ENCODE measurements at regions not wholly inside any gene's neighbourhood (a gene's known extent, or its start where the extent isn't known, plus 50 kb on each side); places are given as distances from the start of the nearest gene placed in this dataset.
A peak's percentile ranks its signal among the peaks of the same experiment; 100 is the strongest.

- FAIRE-seq (no peak), DNase-seq (ENCODE audit: insufficient read length, low spot score) (no peak)
- TF ChIP-seq POLR2A (IDR thresholded peaks at IDR 0.05; ENCODE audit: low read depth, low read length) = no peak
- no peak for TF ChIP-seq POLR2AphosphoS5 (IDR thresholded peaks at IDR 0.05; ENCODE audit: low read depth, low read length)
- no peak for TF ChIP-seq POU2F2 (IDR thresholded peaks at IDR 0.05; ENCODE audit: low read depth, low read length)
- TF ChIP-seq PAX5 (IDR thresholded peaks at IDR 0.05; ENCODE audit: insufficient read depth, low read length, severe bottlenecking) = no peak
- TF ChIP-seq TAF1 (IDR thresholded peaks at IDR 0.05; ENCODE audit: low read depth, low read length) = no peak
- no peak for TF ChIP-seq SPI1 (IDR thresholded peaks at IDR 0.05; ENCODE audit: low read depth, low read length)
Observed at GRCh38 chr10:107481881-107482280, 317.4 kb upstream of the SORCS1 start.

GRCh38 chr10:107481224-107481623, 316.7 kb upstream of the SORCS1 start:
- DNase-seq (ENCODE audit: insufficient read length, low spot score) = no peak
- FAIRE-seq = no peak
- no peak for TF ChIP-seq TAF1 (IDR thresholded peaks at IDR 0.05; ENCODE audit: low read depth, low read length)
- TF ChIP-seq PAX5 (IDR thresholded peaks at IDR 0.05; ENCODE audit: insufficient read depth, low read length, severe bottlenecking) = no peak
- no peak for TF ChIP-seq POU2F2 (IDR thresholded peaks at IDR 0.05; ENCODE audit: low read depth, low read length)
- no peak for TF ChIP-seq POLR2A (IDR thresholded peaks at IDR 0.05; ENCODE audit: low read depth, low read length)
- no peak for TF ChIP-seq SPI1 (IDR thresholded peaks at IDR 0.05; ENCODE audit: low read depth, low read length)
- TF ChIP-seq POLR2AphosphoS5 (IDR thresholded peaks at IDR 0.05; ENCODE audit: low read depth, low read length) = no peak

DNA sequence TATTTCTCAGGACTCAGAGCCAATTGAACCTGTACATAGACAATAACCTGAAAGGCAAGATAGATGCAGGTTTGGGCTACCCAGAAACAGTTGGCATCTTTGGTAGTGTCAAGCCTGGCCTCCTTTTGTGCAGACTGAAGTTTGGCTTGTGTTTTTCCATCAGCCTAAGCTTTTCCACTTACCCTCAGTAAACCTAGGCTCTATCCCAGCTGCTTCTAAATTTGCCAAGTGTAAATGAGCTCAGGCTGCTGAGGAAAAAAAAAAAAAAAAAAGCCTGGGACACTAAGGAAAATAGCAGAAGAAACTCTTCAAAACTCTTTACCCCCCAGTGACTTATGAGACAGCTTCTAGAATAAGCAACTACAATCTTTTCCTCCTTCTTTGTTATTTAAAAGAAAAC, 316.3 kb upstream of the SORCS1 start:
- FAIRE-seq (no peak), DNase-seq (ENCODE audit: insufficient read length, low spot score) (no peak)
- no peak for TF ChIP-seq POLR2AphosphoS5 (IDR thresholded peaks at IDR 0.05; ENCODE audit: low read depth, low read length)
- no peak for TF ChIP-seq TAF1 (IDR thresholded peaks at IDR 0.05; ENCODE audit: low read depth, low read length)

- DNase-seq (ENCODE audit: insufficient read length, low spot score) (no peak), FAIRE-seq (peak; percentile 20)
- TF ChIP-seq TAF1 (IDR thresholded peaks at IDR 0.05; ENCODE audit: low read depth, low read length) (no peak), POLR2A (IDR thresholded peaks at IDR 0.05; ENCODE audit: low read depth, low read length) (no peak), SPI1 (IDR thresholded peaks at IDR 0.05; ENCODE audit: low read depth, low read length) (no peak), POLR2AphosphoS5 (IDR thresholded peaks at IDR 0.05; ENCODE audit: low read depth, low read length) (no peak), PAX5 (IDR thresholded peaks at IDR 0.05; ENCODE audit: insufficient read depth, low read length, severe bottlenecking) (no peak), POU2F2 (IDR thresholded peaks at IDR 0.05; ENCODE audit: low read depth, low read length) (no peak)
Observed at GRCh38 chr10:107477266-107477665, 312.8 kb upstream of the SORCS1 start.

- DNase-seq (ENCODE audit: insufficient read length, low spot score) (no peak), FAIRE-seq (no peak)
- TF ChIP-seq PAX5 (IDR thresholded peaks at IDR 0.05; ENCODE audit: insufficient read depth, low read length, severe bottlenecking) (no peak), SPI1 (IDR thresholded peaks at IDR 0.05; ENCODE audit: low read depth, low read length) (no peak), TAF1 (IDR thresholded peaks at IDR 0.05; ENCODE audit: low read depth, low read length) (no peak), POLR2A (IDR thresholded peaks at IDR 0.05; ENCODE audit: low read depth, low read length) (no peak), POLR2AphosphoS5 (IDR thresholded peaks at IDR 0.05; ENCODE audit: low read depth, low read length) (no peak), POU2F2 (IDR thresholded peaks at IDR 0.05; ENCODE audit: low read depth, low read length) (no peak)
Observed at GRCh38 chr10:107476408-107476807, 311.9 kb upstream of the SORCS1 start.

DNA sequence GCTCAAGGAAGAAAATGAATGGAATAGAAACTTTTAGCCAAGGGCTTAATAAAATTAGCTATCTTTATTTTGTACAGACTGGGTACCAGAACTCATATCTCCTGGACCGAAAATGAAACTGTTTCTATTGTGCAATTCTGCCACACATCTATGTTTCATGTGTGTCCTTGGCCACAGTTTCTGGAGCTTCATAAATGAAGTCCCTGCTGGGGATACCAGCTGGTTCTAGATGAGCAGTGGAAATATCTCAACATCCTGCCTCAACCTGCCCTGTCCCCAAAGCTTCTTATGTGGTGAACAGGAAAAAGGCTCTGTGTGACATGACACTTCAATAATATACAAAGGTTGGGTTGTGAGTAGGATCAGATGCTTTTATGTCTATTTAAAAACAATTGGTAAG, 310.1 kb upstream of the SORCS1 start:
- DNase-seq (ENCODE audit: insufficient read length, low spot score) (no peak), FAIRE-seq (peak; percentile 33)
- TF ChIP-seq POLR2A (IDR thresholded peaks at IDR 0.05; ENCODE audit: low read depth, low read length) (no peak), TAF1 (IDR thresholded peaks at IDR 0.05; ENCODE audit: low read depth, low read length) (no peak), PAX5 (IDR thresholded peaks at IDR 0.05; ENCODE audit: insufficient read depth, low read length, severe bottlenecking) (no peak), SPI1 (IDR thresholded peaks at IDR 0.05; ENCODE audit: low read depth, low read length) (no peak), POLR2AphosphoS5 (IDR thresholded peaks at IDR 0.05; ENCODE audit: low read depth, low read length) (no peak), POU2F2 (IDR thresholded peaks at IDR 0.05; ENCODE audit: low read depth, low read length) (no peak)

GRCh38 chr10:107473225-107473624, 308.7 kb upstream of the SORCS1 start:
- no peak for DNase-seq (ENCODE audit: insufficient read length, low spot score)
- no peak for FAIRE-seq
- TF ChIP-seq PAX5 (IDR thresholded peaks at IDR 0.05; ENCODE audit: insufficient read depth, low read length, severe bottlenecking) (no peak), SPI1 (IDR thresholded peaks at IDR 0.05; ENCODE audit: low read depth, low read length) (no peak), TAF1 (IDR thresholded peaks at IDR 0.05; ENCODE audit: low read depth, low read length) (no peak), POU2F2 (IDR thresholded peaks at IDR 0.05; ENCODE audit: low read depth, low read length) (no peak), POLR2A (IDR thresholded peaks at IDR 0.05; ENCODE audit: low read depth, low read length) (no peak), POLR2AphosphoS5 (IDR thresholded peaks at IDR 0.05; ENCODE audit: low read depth, low read length) (no peak)

DNA sequence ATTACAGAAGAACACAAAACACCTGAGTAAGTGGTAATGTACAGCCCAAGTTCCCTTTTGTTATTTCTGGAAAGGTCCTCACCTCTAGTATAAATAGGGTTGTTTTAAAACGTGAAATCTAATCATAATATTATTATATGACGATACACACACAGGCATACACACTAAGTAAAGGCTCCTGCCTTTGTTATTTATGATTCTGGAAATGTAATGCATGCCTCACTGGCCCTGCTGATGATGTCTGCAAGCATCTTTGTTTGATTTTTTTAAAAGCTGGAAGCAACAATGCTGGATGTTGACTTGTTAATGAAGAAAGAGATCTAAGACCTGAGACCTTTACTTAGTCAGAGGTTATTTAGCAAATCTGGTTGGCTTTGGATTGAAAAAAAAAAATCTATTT, 307.4 kb upstream of the SORCS1 start:
- TF ChIP-seq PAX5 (IDR thresholded peaks at IDR 0.05; ENCODE audit: insufficient read depth, low read length, severe bottlenecking) (no peak), TAF1 (IDR thresholded peaks at IDR 0.05; ENCODE audit: low read depth, low read length) (no peak), SPI1 (IDR thresholded peaks at IDR 0.05; ENCODE audit: low read depth, low read length) (no peak), POLR2AphosphoS5 (IDR thresholded peaks at IDR 0.05; ENCODE audit: low read depth, low read length) (no peak), POLR2A (IDR thresholded peaks at IDR 0.05; ENCODE audit: low read depth, low read length) (no peak), POU2F2 (IDR thresholded peaks at IDR 0.05; ENCODE audit: low read depth, low read length) (no peak)
- FAIRE-seq = no peak

DNA sequence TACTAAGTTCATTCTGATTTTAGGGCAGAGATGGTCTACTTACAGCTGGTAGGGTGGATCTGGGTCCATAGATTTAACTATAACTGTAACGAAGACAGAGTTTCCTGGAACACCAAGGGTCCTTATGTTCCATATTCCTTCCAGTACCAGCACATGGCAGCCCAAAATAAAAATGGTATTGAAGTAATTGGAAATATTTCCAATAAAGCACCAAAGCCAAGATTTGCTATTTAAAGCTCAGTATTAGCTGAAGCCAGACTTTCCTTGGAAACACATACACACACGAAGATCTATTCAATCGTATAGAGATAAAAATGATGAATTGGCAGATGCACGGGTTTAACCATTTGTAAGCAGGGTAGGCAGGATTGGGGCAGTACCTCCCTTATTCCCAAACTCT, 289.1 kb upstream of the SORCS1 start:
- DNase-seq (ENCODE audit: insufficient read length, low spot score) (no peak), FAIRE-seq (no peak)

More for the DNA sequence above, 307.4 kb upstream of the SORCS1 start:
- no peak for DNase-seq (ENCODE audit: insufficient read length, low spot score)

GRCh38 chr10:107451047-107451446, 286.5 kb upstream of the SORCS1 start:
- no peak for TF ChIP-seq TAF1 (IDR thresholded peaks at IDR 0.05; ENCODE audit: low read depth, low read length)
- TF ChIP-seq SPI1 (IDR thresholded peaks at IDR 0.05; ENCODE audit: low read depth, low read length) = peak; percentile 95
- no peak for TF ChIP-seq POLR2AphosphoS5 (IDR thresholded peaks at IDR 0.05; ENCODE audit: low read depth, low read length)
- DNase-seq (ENCODE audit: insufficient read length, low spot score) (no peak), FAIRE-seq (peak; percentile 9)

More for the DNA sequence above, 289.1 kb upstream of the SORCS1 start:
- TF ChIP-seq POU2F2 (IDR thresholded peaks at IDR 0.05; ENCODE audit: low read depth, low read length) (no peak), SPI1 (IDR thresholded peaks at IDR 0.05; ENCODE audit: low read depth, low read length) (no peak), POLR2AphosphoS5 (IDR thresholded peaks at IDR 0.05; ENCODE audit: low read depth, low read length) (no peak), TAF1 (IDR thresholded peaks at IDR 0.05; ENCODE audit: low read depth, low read length) (no peak), POLR2A (IDR thresholded peaks at IDR 0.05; ENCODE audit: low read depth, low read length) (no peak), PAX5 (IDR thresholded peaks at IDR 0.05; ENCODE audit: insufficient read depth, low read length, severe bottlenecking) (no peak)
